ENCODE measurements at regions not wholly inside any gene's neighbourhood (a gene's known extent, or its start where the extent isn't known, plus 50 kb on each side); places are given as distances from the start of the nearest gene placed in this dataset.

DNA sequence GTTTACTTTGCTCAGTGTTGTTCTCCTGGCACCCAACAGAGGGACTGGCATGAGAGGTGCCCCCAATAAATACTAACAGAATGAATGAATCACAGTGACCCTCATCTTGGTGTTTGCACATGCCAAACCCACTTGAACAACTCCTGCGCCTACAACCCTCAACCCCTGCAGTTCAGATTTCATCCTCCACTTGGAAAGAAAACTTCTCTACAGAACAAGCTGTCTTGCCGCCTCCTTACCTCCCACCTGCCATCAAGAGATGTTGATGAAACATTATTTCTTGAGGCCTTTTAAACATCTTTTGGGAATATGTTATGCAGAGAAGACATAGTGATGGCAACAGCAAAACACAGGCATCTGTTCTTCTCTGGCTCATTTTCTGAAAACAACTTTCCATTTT is 216.0 kb upstream of the SH3BP4 start:
- ChIA-PET POLR2A (no interaction called here), CTCF (no interaction called here), RAD21 (ENCODE audit: unreplicated experiment) (no interaction called here), SMC1A (ENCODE audit: uncharacterized antibody, unreplicated experiment) (interaction anchor here (0.7 kb wide), 1 partner anchor 23 kb away, joined by 3 read pairs; no protein-coding TSS in a partner anchor)
- no peak overlapping the region for H3K9ac ChIP-seq (ENCODE audit: control insufficient read depth, insufficient read depth, low read length)
- no peaks in the 10 kb centered on the region for H3K36me3 ChIP-seq (ENCODE audit: control insufficient read depth in 2 of 2, insufficient read depth in 2 of 2, low read length in 1 of 2)
- WGBS (ENCODE audit: insufficient coverage, insufficient replicate concordance, low lambda C conversion rate, missing lambda C conversion rate): 59% methylated on average over 2 of the region's 2 CpGs
- H3K27me3 ChIP-seq (replicated peaks in 1 of 2; ENCODE audit: control insufficient read depth in 2 of 2, insufficient read depth in 2 of 2, low read length in 1 of 2): no peaks in the 10 kb centered on the region
- no peak overlapping the region for H3K4me2 ChIP-seq (ENCODE audit: control insufficient read depth, insufficient read depth)
- BruUV-seq (replicated peaks): no TSS peak
- FAIRE-seq (no peak), ATAC-seq (no peak), DNase-seq (ENCODE audit: low read depth, low spot score) (no peak)
- H3K4me3 ChIP-seq: no peak overlapping the region
- no peak overlapping the region for H3K27ac ChIP-seq (ENCODE audit: control insufficient read depth, insufficient read depth)
- H4K20me1 ChIP-seq (ENCODE audit: control insufficient read depth, insufficient read depth): no peaks in the 10 kb centered on the region
- in situ Hi-C loops (cut with MboI) (no loop called here), intact Hi-C loops (cut with micrococcal nuclease; ENCODE audit: unreplicated experiment) (no loop called here)
- TF ChIP-seq IKZF1 (conservative IDR thresholded peaks at IDR 0.05): no peak
- no peak for TF ChIP-seq ATF7 (IDR thresholded peaks at IDR 0.05; ENCODE audit: low read depth)
- TF ChIP-seq, protein P1, sequence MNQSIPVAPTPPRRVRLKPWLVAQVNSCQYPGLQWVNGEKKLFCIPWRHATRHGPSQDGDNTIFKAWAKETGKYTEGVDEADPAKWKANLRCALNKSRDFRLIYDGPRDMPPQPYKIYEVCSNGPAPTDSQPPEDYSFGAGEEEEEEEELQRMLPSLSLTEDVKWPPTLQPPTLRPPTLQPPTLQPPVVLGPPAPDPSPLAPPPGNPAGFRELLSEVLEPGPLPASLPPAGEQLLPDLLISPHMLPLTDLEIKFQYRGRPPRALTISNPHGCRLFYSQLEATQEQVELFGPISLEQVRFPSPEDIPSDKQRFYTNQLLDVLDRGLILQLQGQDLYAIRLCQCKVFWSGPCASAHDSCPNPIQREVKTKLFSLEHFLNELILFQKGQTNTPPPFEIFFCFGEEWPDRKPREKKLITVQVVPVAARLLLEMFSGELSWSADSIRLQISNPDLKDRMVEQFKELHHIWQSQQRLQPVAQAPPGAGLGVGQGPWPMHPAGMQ (IDR thresholded peaks at IDR 0.05; ENCODE audit: borderline replicate concordance): no peak
- no peak for TF ChIP-seq SPI1 (IDR thresholded peaks at IDR 0.05; ENCODE audit: borderline replicate concordance, insufficient read depth, low read depth, low read length)
- no peak for TF ChIP-seq POLR2AphosphoS5 (IDR thresholded peaks at IDR 0.05; ENCODE audit: low read length)
- no peak for TF ChIP-seq CBX5 (IDR thresholded peaks at IDR 0.05; ENCODE audit: low read depth)
- no peak for TF ChIP-seq EGR1 (IDR thresholded peaks at IDR 0.05; ENCODE audit: borderline replicate concordance in 1 of 2, low read depth in 2 of 2, low read length in 2 of 2)
- TF ChIP-seq, protein P2, sequence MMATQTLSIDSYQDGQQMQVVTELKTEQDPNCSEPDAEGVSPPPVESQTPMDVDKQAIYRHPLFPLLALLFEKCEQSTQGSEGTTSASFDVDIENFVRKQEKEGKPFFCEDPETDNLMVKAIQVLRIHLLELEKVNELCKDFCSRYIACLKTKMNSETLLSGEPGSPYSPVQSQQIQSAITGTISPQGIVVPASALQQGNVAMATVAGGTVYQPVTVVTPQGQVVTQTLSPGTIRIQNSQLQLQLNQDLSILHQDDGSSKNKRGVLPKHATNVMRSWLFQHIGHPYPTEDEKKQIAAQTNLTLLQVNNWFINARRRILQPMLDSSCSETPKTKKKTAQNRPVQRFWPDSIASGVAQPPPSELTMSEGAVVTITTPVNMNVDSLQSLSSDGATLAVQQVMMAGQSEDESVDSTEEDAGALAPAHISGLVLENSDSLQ (IDR thresholded peaks at IDR 0.05): no peak
- TF ChIP-seq, protein P3, sequence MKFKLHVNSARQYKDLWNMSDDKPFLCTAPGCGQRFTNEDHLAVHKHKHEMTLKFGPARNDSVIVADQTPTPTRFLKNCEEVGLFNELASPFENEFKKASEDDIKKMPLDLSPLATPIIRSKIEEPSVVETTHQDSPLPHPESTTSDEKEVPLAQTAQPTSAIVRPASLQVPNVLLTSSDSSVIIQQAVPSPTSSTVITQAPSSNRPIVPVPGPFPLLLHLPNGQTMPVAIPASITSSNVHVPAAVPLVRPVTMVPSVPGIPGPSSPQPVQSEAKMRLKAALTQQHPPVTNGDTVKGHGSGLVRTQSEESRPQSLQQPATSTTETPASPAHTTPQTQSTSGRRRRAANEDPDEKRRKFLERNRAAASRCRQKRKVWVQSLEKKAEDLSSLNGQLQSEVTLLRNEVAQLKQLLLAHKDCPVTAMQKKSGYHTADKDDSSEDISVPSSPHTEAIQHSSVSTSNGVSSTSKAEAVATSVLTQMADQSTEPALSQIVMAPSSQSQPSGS (IDR thresholded peaks at IDR 0.05; ENCODE audit: low read length): no peak
- H2AFZ ChIP-seq (ENCODE audit: control insufficient read depth, low read depth, low read length): no peak overlapping the region
- H3K9me3 ChIP-seq (replicated peaks; ENCODE audit: control insufficient read depth, insufficient read depth, low read length): no peaks in the 10 kb centered on the region; the same call in 2 of the 3 replicates
- no peaks in the 10 kb centered on the region for H3K79me2 ChIP-seq (ENCODE audit: control insufficient read depth, insufficient read depth, low read length)
- H3K4me1 ChIP-seq (ENCODE audit: control insufficient read depth, insufficient read depth, low read length): no peaks in the 10 kb centered on the region
